ENCODE measurements at regions not wholly inside any gene's neighbourhood (a gene's known extent, or its start where the extent isn't known, plus 50 kb on each side); places are given as distances from the start of the nearest gene placed in this dataset.
"Not testable (repeated sequence)": the region's sequence is repeated elsewhere in the genome, so short reads cannot be mapped to it uniquely, and the experiment has no call there.

- H3K4me3 ChIP-seq; intact Hi-C loops (cut with DNase I); H3K27me3 ChIP-seq (ENCODE audit: low read depth); H3K9me3 ChIP-seq; H3K4me1 ChIP-seq; H3K27ac ChIP-seq; ATAC-seq; H3K36me3 ChIP-seq: not testable (repeated sequence)
- DNase-seq: peak; percentile 36
These were observed 190.7 kb downstream of the TTC6 start for GRCh38 chr14:37786114-37786625.

GRCh38 chr14:37787879-37788494 is 192.6 kb downstream of the TTC6 start:
- no peaks in the 10 kb centered on the region for H3K9me3 ChIP-seq

GRCh38 chr14:37791384-37792036 is 196.1 kb downstream of the TTC6 start:
- H3K27me3 ChIP-seq (ENCODE audit: low read depth): no peaks in the 10 kb centered on the region
- ATAC-seq (no peak), DNase-seq (no peak)
- H3K27ac ChIP-seq: no peak overlapping the region
- intact Hi-C loops (cut with DNase I): no loop called here
- H3K4me3 ChIP-seq: no peak overlapping the region
- no peaks in the 10 kb centered on the region for H3K4me1 ChIP-seq
- H3K36me3 ChIP-seq: no peaks in the 10 kb centered on the region
- H3K9me3 ChIP-seq: no peaks in the 10 kb centered on the region
- TF ChIP-seq CTCF (IDR thresholded peaks at IDR 0.05): no peak

More at GRCh38 chr14:37787879-37788494, 192.6 kb downstream of the TTC6 start:
- Histone ChIP-seq H3K4me3 (no peak overlapping the region), H3K4me1 (no peaks in the 10 kb centered on the region), H3K36me3 (no peaks in the 10 kb centered on the region), H3K27ac (no peak overlapping the region), H3K27me3 (ENCODE audit: low read depth) (no peaks in the 10 kb centered on the region)
- ATAC-seq: no peak
- TF ChIP-seq CTCF (IDR thresholded peaks at IDR 0.05): no peak
- no peak for DNase-seq
- intact Hi-C loops (cut with DNase I): no loop called here

- H3K9me3 ChIP-seq: no peaks in the 10 kb centered on the region
- intact Hi-C loops (cut with DNase I): no loop called here
- no peaks in the 10 kb centered on the region for H3K4me1 ChIP-seq
- no peak for ATAC-seq
- H3K36me3 ChIP-seq: no peaks in the 10 kb centered on the region
- no peaks in the 10 kb centered on the region for H3K27me3 ChIP-seq (ENCODE audit: low read depth)
- H3K27ac ChIP-seq: no peak overlapping the region
- no peak for DNase-seq
- TF ChIP-seq CTCF (IDR thresholded peaks at IDR 0.05): no peak
- H3K4me3 ChIP-seq: no peak overlapping the region
These were observed 196.7 kb downstream of the TTC6 start for GRCh38 chr14:37792124-37792523.

- Histone ChIP-seq H3K27me3 (ENCODE audit: low read depth) (no peaks in the 10 kb centered on the region), H3K4me1 (no peaks in the 10 kb centered on the region)
These were observed 201.4 kb downstream of the TTC6 start for GRCh38 chr14:37796703-37797416.

More at GRCh38 chr14:37796703-37797416, 201.4 kb downstream of the TTC6 start:
- ATAC-seq (peak in 1 of 2 donors; percentile 40), DNase-seq (no peak)
- no peak for TF ChIP-seq CTCF (IDR thresholded peaks at IDR 0.05)
- Histone ChIP-seq H3K27ac (no peak overlapping the region), H3K36me3 (no peaks in the 10 kb centered on the region), H3K9me3 (no peaks in the 10 kb centered on the region), H3K4me3 (no peak overlapping the region)
- intact Hi-C loops (cut with DNase I): no loop called here

Data from lower lobe of right lung (tissue), 2 donors.